ENCODE measurements at regions not wholly inside any gene's neighbourhood (a gene's known extent, or its start where the extent isn't known, plus 50 kb on each side); places are given as distances from the start of the nearest gene placed in this dataset.

- ChIA-PET CTCF (no interaction called here), POLR2A (no interaction called here)
- TF ChIP-seq FOSL2 (IDR thresholded peaks at IDR 0.05; ENCODE audit: borderline replicate concordance, low read depth) (no peak), ELF1 (IDR thresholded peaks at IDR 0.05) (no peak), FOXM1 (IDR thresholded peaks at IDR 0.05; ENCODE audit: low read depth) (no peak), USF2 (IDR thresholded peaks at IDR 0.05; ENCODE audit: borderline replicate concordance, low read depth, low read length) (no peak), FOXJ3 (CRISPR knock-in tag; IDR thresholded peaks at IDR 0.05) (no peak), SIN3A (IDR thresholded peaks at IDR 0.05; ENCODE audit: borderline replicate concordance, low read depth, low read length) (no peak), MEF2A (IDR thresholded peaks at IDR 0.05; ENCODE audit: borderline replicate concordance, low read depth) (no peak), POLR2AphosphoS5 (IDR thresholded peaks at IDR 0.05; ENCODE audit: low read depth, low read length) (no peak), YY1 (IDR thresholded peaks at IDR 0.05; ENCODE audit: low read depth) (no peak), RCOR1 (IDR thresholded peaks at IDR 0.05; ENCODE audit: low read length) (no peak)
- Histone ChIP-seq H3K27me3 (ENCODE audit: insufficient read depth) (no peaks in the 10 kb centered on the region), H3K4me3 (ENCODE audit: low read depth in 2 of 2, low read length in 1 of 2) (no peak overlapping the region), H3K4me2 (no peak overlapping the region), H3K9me2 (no peaks in the 10 kb centered on the region), H3F3A (replicated peaks; ENCODE audit: insufficient read depth) (no peaks in the 10 kb centered on the region), H3K9ac (no peak overlapping the region), H3K79me2 (ENCODE audit: insufficient read depth) (no peaks in the 10 kb centered on the region), H3K36me3 (replicated peaks in 1 of 2; ENCODE audit: control insufficient read depth in 1 of 2, insufficient read depth in 2 of 2, low read length in 1 of 2) (no peaks in the 10 kb centered on the region), H4K20me1 (ENCODE audit: insufficient read depth) (no peaks in the 10 kb centered on the region), H2AFZ (ENCODE audit: low read depth) (no peak overlapping the region), H3K27ac (ENCODE audit: low read depth in 2 of 2, low read length in 1 of 2) (no peak overlapping the region), H3K9me3 (no peaks in the 10 kb centered on the region), H3K4me1 (ENCODE audit: control insufficient read depth in 1 of 2, insufficient read depth in 2 of 2, low read depth in 1 of 2, low read length in 1 of 2) (no peaks in the 10 kb centered on the region)
- 65% methylated on average over 3 of the region's 3 CpGs for WGBS (ENCODE audit: low lambda C conversion rate)
- no peak for DNase-seq
Observed at GRCh38 chr3:63029326-63029725, 154.1 kb upstream of the CADPS start.

GRCh38 chr3:63029921-63030320 is 154.7 kb upstream of the CADPS start:
- Histone ChIP-seq H3K27me3 (ENCODE audit: insufficient read depth) (no peaks in the 10 kb centered on the region), H3K4me2 (no peak overlapping the region), H3K9me2 (no peaks in the 10 kb centered on the region), H3K4me1 (ENCODE audit: control insufficient read depth in 1 of 2, insufficient read depth in 2 of 2, low read depth in 1 of 2, low read length in 1 of 2) (peaks cover 0 to 4% of the 10 kb centered on the region in 2 experiments; a peak in 1 of 4 replicates), H3F3A (replicated peaks; ENCODE audit: insufficient read depth) (no peaks in the 10 kb centered on the region), H3K79me2 (ENCODE audit: insufficient read depth) (no peaks in the 10 kb centered on the region), H2AFZ (ENCODE audit: low read depth) (no peak overlapping the region), H4K20me1 (ENCODE audit: insufficient read depth) (no peaks in the 10 kb centered on the region), H3K4me3 (ENCODE audit: low read depth in 2 of 2, low read length in 1 of 2) (no peak overlapping the region), H3K36me3 (replicated peaks in 1 of 2; ENCODE audit: control insufficient read depth in 1 of 2, insufficient read depth in 2 of 2, low read length in 1 of 2) (no peaks in the 10 kb centered on the region), H3K27ac (ENCODE audit: low read depth in 2 of 2, low read length in 1 of 2) (no peak overlapping the region), H3K9me3 (no peaks in the 10 kb centered on the region), H3K9ac (no peak overlapping the region)
- ChIA-PET POLR2A (no interaction called here), CTCF (no interaction called here)
- no peak for DNase-seq
- 55% methylated on average over 1 of the region's 1 CpG for WGBS (ENCODE audit: low lambda C conversion rate)
- TF ChIP-seq FOXM1 (IDR thresholded peaks at IDR 0.05; ENCODE audit: low read depth) = no peak
- TF ChIP-seq GATA2 (CRISPR knock-in tag; IDR thresholded peaks at IDR 0.05) = no peak
- TF ChIP-seq MAX (IDR thresholded peaks at IDR 0.05; ENCODE audit: low read depth) = no peak
- no peak for TF ChIP-seq FOXJ3 (CRISPR knock-in tag; IDR thresholded peaks at IDR 0.05)
- TF ChIP-seq CHD2 (IDR thresholded peaks at IDR 0.05; ENCODE audit: low read length, partially characterized antibody) = no peak

- no peak overlapping the region for H3K27ac ChIP-seq (ENCODE audit: low read depth in 2 of 2, low read length in 1 of 2)
- H3K36me3 ChIP-seq (replicated peaks in 1 of 2; ENCODE audit: control insufficient read depth in 1 of 2, insufficient read depth in 2 of 2, low read length in 1 of 2) = no peaks in the 10 kb centered on the region
- no peak overlapping the region for H3K4me2 ChIP-seq
- no peaks in the 10 kb centered on the region for H3K9me2 ChIP-seq
- no peak overlapping the region for H2AFZ ChIP-seq (ENCODE audit: low read depth)
- ChIA-PET CTCF (no interaction called here), POLR2A (no interaction called here)
- no peak overlapping the region for H3K9ac ChIP-seq
- H3K27me3 ChIP-seq (ENCODE audit: insufficient read depth) = no peaks in the 10 kb centered on the region
- peaks cover 0 to 4% of the 10 kb centered on the region in 2 experiments; a peak in 1 of 4 replicates for H3K4me1 ChIP-seq (ENCODE audit: control insufficient read depth in 1 of 2, insufficient read depth in 2 of 2, low read depth in 1 of 2, low read length in 1 of 2)
- no peaks in the 10 kb centered on the region for H3K79me2 ChIP-seq (ENCODE audit: insufficient read depth)
- DNase-seq = no peak
- TF ChIP-seq GATA2 (CRISPR knock-in tag; IDR thresholded peaks at IDR 0.05) (no peak), ZBTB33 (IDR thresholded peaks at IDR 0.05; ENCODE audit: borderline replicate concordance, low read depth) (no peak), TAF1 (IDR thresholded peaks at IDR 0.05; ENCODE audit: borderline replicate concordance, low read depth, low read length) (no peak), ELF1 (IDR thresholded peaks at IDR 0.05) (no peak), MEF2A (IDR thresholded peaks at IDR 0.05; ENCODE audit: borderline replicate concordance, low read depth) (no peak), SIN3A (IDR thresholded peaks at IDR 0.05; ENCODE audit: borderline replicate concordance, low read depth, low read length) (no peak), FOXJ3 (CRISPR knock-in tag; IDR thresholded peaks at IDR 0.05) (no peak), EZH2phosphoT487 (IDR thresholded peaks at IDR 0.05; ENCODE audit: borderline replicate concordance, low read depth) (no peak)
- WGBS (ENCODE audit: low lambda C conversion rate) = 68% methylated on average over 6 of the region's 6 CpGs
- no peak overlapping the region for H3K4me3 ChIP-seq (ENCODE audit: low read depth in 2 of 2, low read length in 1 of 2)
- H3K9me3 ChIP-seq = no peaks in the 10 kb centered on the region
- H3F3A ChIP-seq (replicated peaks; ENCODE audit: insufficient read depth) = no peaks in the 10 kb centered on the region
- no peaks in the 10 kb centered on the region for H4K20me1 ChIP-seq (ENCODE audit: insufficient read depth)
Observed at GRCh38 chr3:63030666-63031065, 155.4 kb upstream of the CADPS start.

Data from SK-N-SH (cell line).